ENCODE measurements at regions not wholly inside any gene's neighbourhood (a gene's known extent, or its start where the extent isn't known, plus 50 kb on each side); places are given as distances from the start of the nearest gene placed in this dataset.

DNA sequence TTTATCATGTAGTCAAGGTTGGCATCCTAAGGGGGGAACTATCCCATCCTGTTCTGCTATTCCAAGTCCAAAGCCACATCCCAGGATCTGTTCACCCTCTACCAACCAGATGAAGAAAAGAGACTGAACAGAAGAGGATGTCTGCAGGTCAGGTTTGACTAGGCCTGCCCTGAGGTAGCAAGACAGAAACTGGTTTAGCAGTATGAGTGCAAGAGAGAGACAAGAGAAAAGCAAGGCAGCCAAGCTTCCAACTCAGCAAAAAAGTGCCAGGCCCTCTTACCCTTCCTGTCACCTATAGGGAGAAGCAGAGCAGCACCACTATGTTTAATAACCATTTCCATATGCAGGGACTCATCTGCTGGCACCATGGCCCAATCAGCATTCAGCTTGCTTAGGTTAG lies 320.8 kb upstream of the DUSP10 start:
- Histone ChIP-seq H4K20me1 (ENCODE audit: insufficient read depth, low read length) (no peaks in the 10 kb centered on the region), H3K4me1 (ENCODE audit: insufficient read depth, low read length) (no peaks in the 10 kb centered on the region), H3K79me2 (ENCODE audit: insufficient read depth, low read length) (peaks cover 42% of the 10 kb centered on the region), H3K4me2 (ENCODE audit: insufficient read depth, low read length) (no peak overlapping the region), H3K9me3 (ENCODE audit: low read depth, low read length) (no peaks in the 10 kb centered on the region), H3K4me3 (ENCODE audit: insufficient read depth, low read length) (no peak overlapping the region), H2AFZ (ENCODE audit: low read length) (peak overlapping the region; percentile 34), H3K27ac (ENCODE audit: low read depth, low read length) (no peak overlapping the region), H3K27me3 (ENCODE audit: insufficient read depth, low read length) (no peaks in the 10 kb centered on the region), H3K36me3 (ENCODE audit: insufficient read depth, low read length) (no peaks in the 10 kb centered on the region)
- TF ChIP-seq, protein P1, sequence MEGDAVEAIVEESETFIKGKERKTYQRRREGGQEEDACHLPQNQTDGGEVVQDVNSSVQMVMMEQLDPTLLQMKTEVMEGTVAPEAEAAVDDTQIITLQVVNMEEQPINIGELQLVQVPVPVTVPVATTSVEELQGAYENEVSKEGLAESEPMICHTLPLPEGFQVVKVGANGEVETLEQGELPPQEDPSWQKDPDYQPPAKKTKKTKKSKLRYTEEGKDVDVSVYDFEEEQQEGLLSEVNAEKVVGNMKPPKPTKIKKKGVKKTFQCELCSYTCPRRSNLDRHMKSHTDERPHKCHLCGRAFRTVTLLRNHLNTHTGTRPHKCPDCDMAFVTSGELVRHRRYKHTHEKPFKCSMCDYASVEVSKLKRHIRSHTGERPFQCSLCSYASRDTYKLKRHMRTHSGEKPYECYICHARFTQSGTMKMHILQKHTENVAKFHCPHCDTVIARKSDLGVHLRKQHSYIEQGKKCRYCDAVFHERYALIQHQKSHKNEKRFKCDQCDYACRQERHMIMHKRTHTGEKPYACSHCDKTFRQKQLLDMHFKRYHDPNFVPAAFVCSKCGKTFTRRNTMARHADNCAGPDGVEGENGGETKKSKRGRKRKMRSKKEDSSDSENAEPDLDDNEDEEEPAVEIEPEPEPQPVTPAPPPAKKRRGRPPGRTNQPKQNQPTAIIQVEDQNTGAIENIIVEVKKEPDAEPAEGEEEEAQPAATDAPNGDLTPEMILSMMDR (IDR thresholded peaks at IDR 0.05; ENCODE audit: extremely low read depth, low read depth, low read length), result no peak
- no peak for DNase-seq (ENCODE audit: insufficient read length, low spot score, missing footprints)

DNA sequence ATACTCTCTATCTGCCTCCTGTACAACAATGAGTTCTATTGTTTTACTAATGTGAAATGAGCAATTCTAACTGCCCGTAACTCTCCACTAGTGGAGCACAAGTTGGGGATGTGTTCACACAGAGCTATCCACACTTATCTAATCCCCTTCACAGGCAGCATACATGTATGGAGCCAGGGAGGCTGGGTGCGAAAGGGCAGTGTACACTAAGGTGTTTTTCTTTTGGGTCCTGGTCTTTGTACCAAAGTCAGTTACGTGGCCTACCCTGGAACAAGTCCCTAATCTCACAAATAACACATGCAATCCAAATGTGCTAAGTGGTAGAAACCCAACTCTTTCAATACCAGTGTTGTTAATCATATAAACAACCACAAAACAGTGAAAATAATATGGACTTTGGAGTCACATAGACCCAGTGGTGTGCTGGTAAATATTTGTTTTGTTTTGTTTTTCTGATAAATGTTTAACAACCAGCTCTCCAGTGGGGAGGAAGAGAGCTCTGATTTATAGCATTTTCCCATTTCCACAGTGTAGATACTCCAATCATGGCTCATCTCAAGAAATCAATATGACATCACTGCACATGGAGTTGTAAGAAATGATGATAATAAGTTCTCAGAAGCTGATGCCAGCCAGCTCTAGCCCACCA lies 319.9 kb upstream of the DUSP10 start:
- TF ChIP-seq, protein P1 (IDR thresholded peaks at IDR 0.05; ENCODE audit: extremely low read depth, low read depth, low read length), result no peak
- peak overlapping the region; percentile 21 for H2AFZ ChIP-seq (ENCODE audit: low read length)

DNA sequence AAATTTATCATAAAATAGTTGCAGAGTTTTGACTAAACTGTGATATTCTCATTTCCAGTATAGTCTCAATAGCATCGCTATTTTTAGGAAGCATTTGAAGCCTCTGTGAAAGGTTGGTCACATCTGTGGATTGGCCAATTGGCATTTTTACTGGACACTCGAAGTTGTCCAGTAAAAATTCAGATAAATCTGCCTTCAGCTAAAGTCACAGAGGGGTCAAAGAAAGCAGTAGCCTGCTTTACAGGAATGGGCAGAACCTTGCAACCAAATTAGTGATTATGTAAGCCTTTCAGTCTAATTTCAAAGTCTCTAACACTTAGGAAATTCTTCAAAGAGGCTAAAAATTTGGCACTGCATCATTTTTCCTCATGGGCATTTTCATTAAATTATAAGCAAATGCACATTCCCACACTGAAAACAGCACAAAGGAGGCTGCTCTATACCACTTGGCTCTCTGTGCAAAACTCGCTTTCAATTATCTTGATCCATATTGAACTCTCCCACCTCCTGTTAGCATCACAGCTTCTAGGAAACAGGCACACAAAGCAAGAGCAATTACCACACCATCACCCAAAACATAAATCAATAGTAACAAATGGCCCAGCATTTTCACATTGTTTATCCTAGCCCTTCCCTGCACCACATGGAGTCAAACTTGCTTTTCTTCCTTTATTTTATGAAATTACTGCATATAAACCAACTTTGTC lies 318.5 kb upstream of the DUSP10 start:
- Histone ChIP-seq H3K79me2 (ENCODE audit: insufficient read depth, low read length) (peaks cover 42% of the 10 kb centered on the region), H3K36me3 (ENCODE audit: insufficient read depth, low read length) (no peaks in the 10 kb centered on the region), H3K27ac (ENCODE audit: low read depth, low read length) (no peak overlapping the region), H3K9me3 (ENCODE audit: low read depth, low read length) (no peaks in the 10 kb centered on the region), H4K20me1 (ENCODE audit: insufficient read depth, low read length) (no peaks in the 10 kb centered on the region), H3K27me3 (ENCODE audit: insufficient read depth, low read length) (no peaks in the 10 kb centered on the region), H3K4me2 (ENCODE audit: insufficient read depth, low read length) (no peak overlapping the region), H3K4me1 (ENCODE audit: insufficient read depth, low read length) (no peaks in the 10 kb centered on the region), H3K4me3 (ENCODE audit: insufficient read depth, low read length) (no peak overlapping the region), H2AFZ (ENCODE audit: low read length) (peak overlapping the region; percentile 17)
- no peak for DNase-seq (ENCODE audit: insufficient read length, low spot score, missing footprints)
- TF ChIP-seq, protein P1 (IDR thresholded peaks at IDR 0.05; ENCODE audit: extremely low read depth, low read depth, low read length), result no peak

More for the DNA sequence above, 319.9 kb upstream of the DUSP10 start:
- H3K4me3 ChIP-seq (ENCODE audit: insufficient read depth, low read length), result no peak overlapping the region
- H3K27me3 ChIP-seq (ENCODE audit: insufficient read depth, low read length), result no peaks in the 10 kb centered on the region
- H3K79me2 ChIP-seq (ENCODE audit: insufficient read depth, low read length), result peaks cover 42% of the 10 kb centered on the region
- H3K4me2 ChIP-seq (ENCODE audit: insufficient read depth, low read length), result no peak overlapping the region
- no peak overlapping the region for H3K27ac ChIP-seq (ENCODE audit: low read depth, low read length)
- H4K20me1 ChIP-seq (ENCODE audit: insufficient read depth, low read length), result no peaks in the 10 kb centered on the region
- no peaks in the 10 kb centered on the region for H3K36me3 ChIP-seq (ENCODE audit: insufficient read depth, low read length)
- H3K4me1 ChIP-seq (ENCODE audit: insufficient read depth, low read length), result no peaks in the 10 kb centered on the region
- H3K9me3 ChIP-seq (ENCODE audit: low read depth, low read length), result no peaks in the 10 kb centered on the region
- no peak for DNase-seq (ENCODE audit: insufficient read length, low spot score, missing footprints)

GRCh38 chr1:222058249-222058648 lies 316.4 kb upstream of the DUSP10 start:
- DNase-seq (ENCODE audit: insufficient read length, low spot score, missing footprints), result no peak
- H3K27ac ChIP-seq (ENCODE audit: low read depth, low read length), result no peak overlapping the region
- TF ChIP-seq, protein P1 (IDR thresholded peaks at IDR 0.05; ENCODE audit: extremely low read depth, low read depth, low read length), result no peak
- no peaks in the 10 kb centered on the region for H4K20me1 ChIP-seq (ENCODE audit: insufficient read depth, low read length)
- H3K79me2 ChIP-seq (ENCODE audit: insufficient read depth, low read length), result peaks cover 37% of the 10 kb centered on the region
- H3K9me3 ChIP-seq (ENCODE audit: low read depth, low read length), result no peaks in the 10 kb centered on the region
- no peak overlapping the region for H2AFZ ChIP-seq (ENCODE audit: low read length)
- no peak overlapping the region for H3K4me2 ChIP-seq (ENCODE audit: insufficient read depth, low read length)
- no peaks in the 10 kb centered on the region for H3K27me3 ChIP-seq (ENCODE audit: insufficient read depth, low read length)
- no peaks in the 10 kb centered on the region for H3K36me3 ChIP-seq (ENCODE audit: insufficient read depth, low read length)
- H3K4me1 ChIP-seq (ENCODE audit: insufficient read depth, low read length), result no peaks in the 10 kb centered on the region
- no peak overlapping the region for H3K4me3 ChIP-seq (ENCODE audit: insufficient read depth, low read length)
